HG03045 (cell line): ENCODE measurements at regions not wholly inside any gene's neighbourhood (a gene's known extent, or its start where the extent isn't known, plus 50 kb on each side); places are given as distances from the start of the nearest gene placed in this dataset.
"Not testable (repeated sequence)": the region's sequence is repeated elsewhere in the genome, so short reads cannot be mapped to it uniquely, and the experiment has no call there.

ENCODE experiments used
- ATAC-seq: cut with Tn5 transposase; IDR thresholded peaks from one replicate; pipeline ENCODE4 v1.9.1; 2021; ENCODE audit warnings: mild to moderate bottlenecking, moderate library complexity; ENCODE audit not compliant: unreplicated experiment

DNA sequence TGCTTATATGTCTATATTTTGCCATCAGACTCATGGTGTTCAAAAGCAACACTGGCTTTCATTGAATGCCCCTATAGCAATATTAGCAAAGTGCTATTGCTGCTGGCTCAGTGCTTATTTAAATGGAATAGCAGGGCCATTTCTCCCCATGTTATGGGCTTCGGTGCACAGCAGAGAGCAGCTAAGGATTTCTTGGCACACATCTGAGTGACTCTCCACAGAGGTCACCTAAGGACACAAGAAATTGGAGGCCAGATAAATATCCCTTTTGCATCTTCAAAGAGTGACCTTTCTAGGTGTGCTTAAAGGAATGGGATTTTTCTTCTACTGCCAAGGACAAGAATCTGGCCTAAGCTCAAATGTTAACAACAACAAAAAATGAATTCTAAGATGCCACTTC is 751.8 kb downstream of the CDH11 start:
- ATAC-seq, result no peak

DNA sequence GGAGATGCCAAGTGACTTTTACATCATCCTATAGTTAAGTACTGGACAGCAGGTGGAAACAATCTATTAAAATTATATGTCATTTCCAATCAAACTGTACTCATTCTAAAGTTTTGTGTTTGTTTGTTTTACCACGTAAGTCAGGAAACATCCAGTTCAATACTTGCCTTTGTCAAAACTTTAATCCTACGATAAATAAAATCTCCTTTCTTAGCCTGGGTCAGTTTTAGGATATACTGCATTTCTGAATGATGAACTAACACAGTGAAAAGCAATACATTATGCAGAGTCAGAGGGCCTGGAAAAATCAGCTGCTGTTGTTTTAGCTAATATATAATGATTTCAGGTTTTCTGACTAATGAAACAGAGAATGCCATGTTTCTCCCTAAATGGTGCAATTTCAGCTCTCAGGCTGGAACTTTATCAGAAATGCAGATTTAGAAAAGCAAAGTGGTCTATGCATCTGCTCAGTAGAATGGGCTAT is 756.4 kb downstream of the CDH11 start:
- ATAC-seq, result no peak

DNA sequence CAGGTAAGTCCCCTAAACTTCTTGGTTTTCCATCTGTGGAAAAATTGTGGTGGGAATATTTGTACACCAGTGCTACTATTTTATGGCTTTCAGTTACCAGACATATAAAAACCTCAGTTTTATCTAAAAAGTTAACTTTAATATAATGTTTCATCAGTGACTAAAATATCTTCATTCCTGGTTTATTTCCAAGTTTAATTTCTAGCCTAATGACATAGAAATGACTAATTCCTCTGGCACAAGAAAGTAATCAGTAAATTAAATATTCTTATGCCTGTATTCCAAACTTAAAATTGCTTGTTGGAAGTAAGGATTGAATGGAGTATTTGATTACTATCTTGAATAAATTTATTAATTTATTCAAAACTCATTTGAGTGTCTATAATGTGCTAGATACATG is 757.0 kb downstream of the CDH11 start:
- ATAC-seq, result no peak

DNA sequence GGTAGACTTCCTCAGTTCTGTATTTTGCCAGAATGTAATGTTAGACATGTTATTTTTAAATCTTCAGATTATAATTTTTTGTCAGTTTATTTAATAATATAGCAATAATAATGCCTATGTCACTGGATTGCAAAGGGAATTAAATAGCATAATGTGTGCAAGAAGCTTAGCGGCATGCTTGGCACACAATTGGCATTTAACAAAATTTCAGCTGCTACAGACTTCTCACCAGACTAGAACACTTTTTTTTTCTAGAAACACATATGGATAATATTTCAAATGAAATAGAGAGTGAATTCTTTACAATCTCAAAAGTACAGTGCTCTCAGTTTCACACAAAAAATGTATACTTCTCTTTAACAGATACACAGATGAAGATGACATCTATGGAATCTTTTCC is 757.4 kb downstream of the CDH11 start:
- no peak for ATAC-seq

DNA sequence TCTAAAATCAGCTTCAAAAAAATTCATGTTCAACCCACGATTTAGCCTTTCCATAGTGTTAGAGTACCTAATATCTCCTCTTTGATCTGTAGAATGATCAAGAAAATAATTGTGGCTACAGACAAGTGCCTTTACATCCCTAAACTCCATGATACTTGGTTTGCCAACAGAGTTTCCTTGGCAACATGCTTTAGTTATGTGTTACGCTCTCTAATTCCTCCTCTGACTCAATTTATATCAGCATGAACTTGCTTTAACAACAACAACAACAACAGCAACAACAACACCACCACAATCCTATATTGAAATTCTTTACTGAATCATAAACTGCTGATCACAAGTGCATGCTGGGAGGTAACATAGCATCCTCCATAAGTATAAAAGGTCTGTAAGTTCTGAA is 757.8 kb downstream of the CDH11 start:
- ATAC-seq, result no peak

DNA sequence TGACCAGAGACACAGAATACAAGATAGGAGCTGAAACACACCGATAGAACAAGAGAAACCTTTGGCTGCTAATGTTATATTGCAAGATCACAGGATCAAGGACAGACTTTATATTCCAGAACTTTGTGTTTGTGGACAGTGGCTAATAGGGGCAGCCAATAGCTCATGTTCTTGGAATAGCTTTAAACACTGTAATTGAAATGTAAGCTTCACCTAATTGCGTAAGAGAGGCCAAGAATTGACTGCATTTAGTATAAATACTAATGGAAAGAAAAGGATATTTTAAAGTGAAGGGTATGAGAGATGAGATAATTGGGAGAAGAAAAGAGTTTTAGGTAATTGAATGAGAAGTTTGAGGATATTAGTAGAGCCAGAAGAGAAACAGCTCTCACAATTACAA is 758.8 kb downstream of the CDH11 start:
- ATAC-seq, result no peak

DNA sequence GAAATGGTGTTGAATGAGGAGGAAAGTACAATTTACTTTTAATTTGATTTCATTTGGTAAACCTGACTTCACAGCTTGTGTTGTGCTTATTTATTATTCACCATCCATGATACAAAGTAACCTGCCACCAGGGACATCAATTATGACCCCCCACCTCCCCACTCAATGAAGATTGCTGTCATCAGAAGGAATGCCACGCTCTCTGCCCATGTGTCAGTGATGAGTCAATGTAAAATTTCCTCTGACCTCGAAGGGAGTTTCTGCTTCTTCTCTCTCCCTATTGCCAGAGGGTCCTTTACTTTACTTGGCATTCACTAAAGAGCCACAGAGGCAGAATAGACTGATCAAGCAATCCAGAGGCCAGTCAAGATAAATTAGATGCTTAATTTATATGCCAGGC is 759.7 kb downstream of the CDH11 start:
- ATAC-seq, result no peak

DNA sequence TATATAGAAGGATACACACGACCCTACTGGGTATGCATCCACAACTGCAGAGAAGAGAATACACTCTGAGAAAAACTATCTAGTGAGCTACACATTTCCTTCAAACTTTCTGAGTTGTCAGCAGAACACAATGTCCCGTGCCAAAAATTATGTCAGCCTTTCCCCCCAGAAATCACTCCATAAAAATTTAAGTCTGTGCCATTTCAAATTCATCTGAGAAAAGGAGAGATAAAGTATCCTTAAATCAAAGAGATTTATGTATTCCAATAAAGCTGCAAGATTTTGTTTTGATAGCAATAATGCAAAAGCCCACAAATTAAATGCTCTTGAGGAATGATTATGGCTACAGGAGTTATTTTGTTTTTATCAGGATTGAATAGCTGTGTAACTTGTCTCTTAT is 760.1 kb downstream of the CDH11 start:
- ATAC-seq, result no peak

DNA sequence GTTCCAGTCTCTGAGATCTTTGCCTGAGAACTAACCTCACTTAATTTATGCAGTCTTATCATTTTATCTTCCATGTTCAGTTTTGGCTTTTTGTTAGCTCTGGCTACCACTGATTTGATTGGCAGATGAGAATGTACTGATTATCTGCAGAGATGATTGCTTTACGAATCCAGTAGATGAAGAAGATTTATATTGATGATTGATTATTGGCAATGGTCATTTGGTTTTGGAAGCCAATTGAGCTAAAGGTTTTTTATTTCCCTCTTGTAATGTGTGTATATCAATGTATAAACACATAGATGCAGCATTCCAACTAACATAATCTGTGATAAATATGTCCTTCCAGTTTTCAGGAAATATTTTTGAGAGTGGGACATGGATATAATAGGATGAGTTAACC is 763.6 kb downstream of the CDH11 start:
- ATAC-seq, result no peak

DNA sequence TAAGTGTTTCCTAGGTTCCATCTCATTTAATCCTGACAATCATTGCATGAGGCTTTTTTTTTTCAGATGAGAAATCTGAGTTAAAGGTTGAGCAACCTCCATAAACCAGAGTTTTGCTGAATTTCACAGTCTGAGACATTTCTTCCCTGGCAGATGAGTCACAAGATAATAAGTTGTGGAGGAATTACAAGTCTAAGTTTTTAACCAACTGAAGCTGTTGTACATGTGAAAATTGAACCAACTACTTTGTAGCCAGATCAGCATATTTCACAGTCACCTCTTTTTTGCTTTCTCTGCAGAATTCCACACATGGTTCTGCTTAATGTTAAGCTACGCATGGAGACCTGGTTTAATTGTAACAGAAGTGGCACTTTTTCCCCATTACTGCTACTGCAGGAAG is 765.6 kb downstream of the CDH11 start:
- no peak for ATAC-seq

DNA sequence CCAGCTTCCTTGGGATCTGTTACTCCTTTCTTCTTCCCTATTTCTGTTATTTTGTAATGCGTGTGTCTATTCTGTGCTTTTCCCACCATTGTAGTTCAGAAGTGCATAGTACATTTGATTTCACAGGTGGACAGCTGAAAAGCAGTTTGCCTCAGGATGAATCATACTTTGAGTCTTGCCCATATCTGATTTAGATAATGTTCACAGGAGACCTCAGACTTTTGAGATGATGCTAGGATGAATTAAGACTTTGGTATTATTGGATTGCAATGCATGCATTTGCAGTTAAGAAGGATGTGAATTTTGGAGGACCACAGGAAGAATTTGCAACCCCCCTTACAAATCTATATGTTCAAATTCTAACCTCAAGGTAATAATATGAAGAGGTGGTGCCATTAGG is 769.6 kb downstream of the CDH11 start:
- no peak for ATAC-seq

DNA sequence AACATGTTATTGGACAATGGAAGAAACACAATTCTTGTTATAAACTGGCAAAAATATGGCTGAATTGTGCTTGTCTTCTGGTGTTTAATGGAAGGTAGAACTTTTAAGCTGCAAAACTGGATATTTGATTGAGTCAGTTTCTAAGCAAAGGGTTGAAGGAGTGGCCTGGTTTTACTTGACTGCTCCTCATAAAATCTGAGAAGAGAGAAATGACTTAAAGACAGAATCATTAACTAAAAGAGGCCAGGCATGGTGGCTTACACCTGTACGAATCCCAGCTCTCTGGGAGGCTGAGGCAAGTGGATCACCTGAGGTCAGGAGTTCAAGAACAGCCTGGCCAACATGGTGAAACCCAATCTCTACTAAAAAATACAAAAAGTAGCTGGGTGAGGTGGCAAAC is 770.7 kb downstream of the CDH11 start:
- no peak for ATAC-seq

DNA sequence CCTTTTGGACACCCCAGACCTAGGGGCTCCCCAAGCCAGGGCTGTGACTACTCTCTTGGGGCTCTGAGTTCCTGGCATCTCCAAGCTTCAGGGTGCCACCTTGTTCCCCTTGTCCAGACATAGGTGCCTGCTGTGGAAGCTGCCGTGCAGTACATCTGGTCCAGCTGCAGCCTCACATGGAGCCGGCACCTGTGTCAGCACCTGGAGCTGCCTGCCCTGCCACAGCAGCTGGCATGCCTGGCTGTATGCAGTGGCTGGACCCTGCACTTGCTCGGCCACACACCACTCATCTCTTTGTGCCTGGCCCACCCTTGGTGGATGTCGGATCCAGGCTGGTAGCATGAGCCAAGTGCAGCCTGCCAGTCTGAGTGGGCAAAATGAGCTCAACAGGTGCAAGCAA is 775.8 kb downstream of the CDH11 start:
- ATAC-seq, result no peak

DNA sequence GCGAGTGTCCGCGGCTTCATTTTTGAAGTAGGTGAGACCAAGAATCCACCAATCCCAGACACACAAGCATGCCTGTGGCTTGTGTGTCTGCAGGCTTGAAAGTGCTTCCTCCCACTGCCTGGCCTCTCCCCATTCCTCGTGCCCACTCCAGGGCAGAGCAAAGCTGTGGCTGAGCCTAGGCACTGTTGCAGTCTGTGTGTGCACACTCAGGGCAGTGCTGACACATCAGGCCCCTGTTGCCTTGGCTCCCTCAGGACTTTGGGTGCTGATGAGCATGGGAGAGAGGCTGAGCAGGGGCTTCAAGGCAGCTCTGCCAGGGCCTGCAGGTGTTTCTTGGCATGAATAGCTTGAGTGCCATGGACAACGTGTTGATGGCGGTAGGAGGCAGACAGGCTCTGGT is 776.7 kb downstream of the CDH11 start:
- no peak for ATAC-seq

DNA sequence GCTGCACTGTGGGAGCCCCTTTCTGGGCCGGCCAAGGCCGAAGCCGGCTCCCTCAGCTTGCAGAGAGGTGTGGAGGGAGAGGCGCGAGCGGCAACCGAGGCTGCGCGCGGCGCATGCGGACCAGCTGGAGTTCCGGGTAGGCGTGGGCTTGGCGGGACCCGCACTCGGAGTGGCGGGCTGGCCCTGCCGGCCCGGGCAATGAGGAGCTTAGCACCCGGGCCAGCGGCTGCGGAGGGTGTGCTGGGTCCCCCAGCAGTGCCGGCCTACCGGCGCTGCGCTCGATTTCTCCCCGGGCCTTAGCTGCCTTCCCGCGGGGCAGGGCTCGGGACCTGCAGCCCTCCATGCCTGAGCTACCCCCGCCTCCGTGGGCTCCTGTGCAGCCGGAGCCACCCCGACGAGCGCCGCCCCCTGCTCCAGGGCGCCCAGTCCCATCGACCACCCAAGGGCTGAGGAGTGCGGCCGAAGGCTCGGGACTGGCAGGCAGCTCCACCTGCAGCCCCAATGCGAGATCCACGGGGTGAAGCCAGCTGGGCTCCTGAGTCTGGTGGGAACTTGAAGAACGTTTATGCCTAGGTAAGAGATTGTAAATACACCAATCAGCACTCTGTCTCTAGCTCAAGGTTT is 777.9 kb downstream of the CDH11 start:
- not testable (repeated sequence) for ATAC-seq

DNA sequence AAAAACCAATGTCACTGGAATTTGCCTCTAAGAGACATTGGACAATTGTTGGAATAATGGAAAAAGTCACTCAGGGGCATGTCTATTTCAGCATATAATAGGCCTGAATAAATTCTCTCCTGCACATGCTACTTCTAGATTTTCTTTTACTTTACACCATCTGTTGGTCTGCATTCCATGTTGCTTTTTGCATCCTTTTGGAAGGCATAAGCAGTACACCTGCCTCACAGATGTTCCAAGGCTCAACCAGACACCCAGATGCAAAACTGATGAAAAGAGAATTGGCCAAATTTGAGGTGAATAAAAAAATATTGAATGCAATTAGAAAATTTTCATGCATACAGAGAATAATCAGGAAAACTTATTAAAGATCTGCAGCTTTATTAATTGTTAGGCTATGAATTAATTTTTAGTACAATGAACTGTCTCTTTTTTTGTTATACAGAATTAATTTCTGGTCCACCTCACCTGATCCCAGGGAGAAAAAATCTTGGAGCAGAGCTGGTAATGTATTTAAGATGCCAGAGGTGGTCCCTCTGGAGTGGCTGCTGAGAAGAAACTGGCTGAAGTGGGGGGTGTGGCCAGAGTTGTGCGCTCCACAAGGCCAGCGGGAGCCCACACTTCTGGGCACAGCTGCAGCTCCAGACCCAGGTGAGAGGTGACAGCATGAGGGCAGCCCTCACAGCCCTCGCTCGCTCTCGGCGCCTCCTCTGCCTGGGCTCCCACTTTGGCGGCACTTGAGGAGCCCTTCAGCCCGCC is 778.6 kb downstream of the CDH11 start:
- no peak for ATAC-seq

DNA sequence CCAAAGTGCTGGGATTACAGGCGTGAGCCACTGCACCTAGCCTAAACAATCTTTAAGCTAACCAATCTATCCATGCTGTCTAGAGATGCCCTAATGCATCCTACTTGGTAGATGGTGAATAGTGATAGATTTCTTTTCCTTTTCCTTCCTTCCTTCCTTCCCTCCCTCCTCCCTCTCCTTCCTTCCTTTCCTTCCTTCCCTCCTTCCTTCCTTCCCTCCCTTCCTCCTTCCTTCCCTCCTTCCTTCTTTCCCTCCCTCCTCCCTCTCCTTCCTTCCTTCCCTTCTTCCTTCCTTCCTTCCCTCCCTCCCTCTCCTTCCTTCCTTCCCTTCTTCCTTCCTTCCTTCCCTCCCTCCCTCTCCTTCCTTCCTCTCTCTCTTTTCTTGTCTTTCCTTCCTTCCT is 780.5 kb downstream of the CDH11 start:
- not testable (repeated sequence) for ATAC-seq

DNA sequence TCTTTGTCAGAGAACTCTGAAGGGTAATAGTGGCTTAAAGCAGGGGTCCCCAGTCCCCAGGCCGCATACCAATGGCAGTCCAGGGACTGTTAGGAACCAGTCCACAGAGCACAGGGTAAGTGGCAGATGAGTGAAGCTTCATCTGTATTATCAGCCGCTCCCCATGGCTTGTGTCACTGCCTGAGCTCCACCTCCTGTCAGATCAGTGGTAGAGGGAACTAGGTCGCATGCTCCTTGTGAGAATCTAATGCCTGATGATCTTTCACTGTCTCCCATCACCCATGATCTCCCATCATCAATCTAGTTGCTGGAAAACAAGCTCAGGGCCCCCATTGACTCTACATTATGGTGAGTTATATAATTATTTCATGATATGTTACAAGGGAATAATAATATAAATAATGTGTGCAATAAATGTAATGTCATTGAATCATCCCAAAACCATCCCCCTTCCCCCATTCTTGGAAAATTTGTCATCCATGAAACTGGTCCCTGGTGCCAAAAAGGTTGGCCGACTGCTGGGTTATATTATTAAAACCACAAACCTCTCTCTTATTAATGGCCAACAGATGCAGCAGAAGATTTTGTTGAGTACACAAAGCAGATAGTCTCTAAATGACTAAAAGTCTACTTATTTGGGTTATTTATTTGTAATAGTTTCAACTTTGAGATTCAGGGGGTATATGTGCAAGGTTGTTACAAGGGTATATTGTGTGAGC is 782.7 kb downstream of the CDH11 start:
- no peak for ATAC-seq

DNA sequence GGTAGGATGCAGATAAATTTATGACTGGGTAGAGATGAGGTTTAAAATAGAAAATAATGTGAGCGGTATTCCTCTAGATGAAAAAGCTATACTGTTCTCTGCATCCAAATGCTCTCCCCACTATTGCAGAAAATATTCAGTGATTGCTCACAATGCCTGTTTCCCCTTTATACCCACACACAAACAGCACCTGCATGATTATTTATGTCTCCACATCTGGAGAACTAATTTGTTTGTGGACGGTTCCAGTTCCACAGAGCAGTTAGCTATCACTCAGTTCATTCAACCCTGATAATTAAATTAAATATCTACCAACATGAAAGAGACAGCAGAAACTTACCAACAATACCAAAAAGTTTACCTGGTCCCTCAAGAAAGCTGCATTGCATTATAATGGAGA is 800.0 kb downstream of the CDH11 start:
- ATAC-seq, result no peak

DNA sequence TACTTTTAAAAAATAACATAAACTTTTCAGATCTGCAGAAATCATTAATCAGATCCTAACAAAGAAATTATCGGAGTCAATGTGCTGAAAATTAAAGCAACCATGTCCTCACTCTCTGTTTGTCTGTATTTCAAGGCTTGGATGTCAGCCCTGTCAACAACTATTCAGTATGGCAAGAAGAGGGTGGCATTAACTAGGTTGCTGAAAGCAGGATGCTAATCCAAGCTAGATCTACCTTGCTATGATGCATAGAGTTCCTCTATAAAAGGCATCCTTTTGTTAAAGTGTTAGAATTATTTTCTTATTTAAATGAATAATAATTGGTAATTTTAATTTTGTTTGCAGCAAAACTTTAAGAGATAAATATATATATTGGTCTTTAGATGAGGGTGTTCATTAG is 800.8 kb downstream of the CDH11 start:
- ATAC-seq, result no peak

DNA sequence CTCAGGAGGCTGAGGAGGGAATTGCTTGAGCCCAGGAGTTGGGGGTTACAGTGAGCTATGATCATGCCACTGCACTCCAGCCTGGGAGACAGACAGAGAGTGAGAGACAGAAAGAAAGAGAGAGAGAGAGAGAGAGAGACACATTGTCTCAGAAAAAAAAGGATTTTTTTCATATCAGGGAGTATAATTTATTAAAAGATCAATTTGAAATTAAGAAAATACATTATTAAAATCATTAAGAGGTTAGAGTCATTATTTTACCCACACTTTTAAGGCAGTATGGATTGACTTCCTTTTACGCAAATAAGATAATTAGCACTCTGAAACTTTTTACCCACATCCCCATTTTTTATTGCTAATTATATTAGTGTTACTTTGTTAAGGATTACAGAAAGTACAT is 804.3 kb downstream of the CDH11 start:
- ATAC-seq, result no peak

DNA sequence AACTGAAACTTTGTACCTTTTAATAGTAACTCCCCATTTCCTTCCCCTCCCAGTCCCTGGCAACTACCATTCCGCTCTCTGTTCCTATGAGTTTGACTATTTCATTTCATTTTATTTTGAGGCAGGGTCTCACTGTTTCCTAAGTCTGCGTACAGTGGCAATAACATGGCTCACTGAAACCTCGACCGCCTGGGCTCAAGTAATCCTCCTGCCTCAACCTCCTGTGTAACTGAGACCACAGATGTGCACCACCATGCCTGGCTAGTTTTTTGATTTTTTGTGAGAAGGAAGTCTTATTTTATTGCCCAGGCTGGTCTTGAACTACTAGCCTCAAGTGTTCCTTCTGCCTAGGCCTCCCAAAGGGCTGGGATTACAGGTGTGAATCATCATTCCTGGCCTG is 808.1 kb downstream of the CDH11 start:
- ATAC-seq, result no peak
